WI38 (cell line): ENCODE measurements at regions not wholly inside any gene's neighbourhood (a gene's known extent, or its start where the extent isn't known, plus 50 kb on each side); places are given as distances from the start of the nearest gene placed in this dataset.

ENCODE experiments used
- H3K4me3 ChIP-seq: 2 replicates; pipeline ENCODE4 v1.5.1; 2011; ENCODE audit warnings: low read depth, mild to moderate bottlenecking, control low read depth, low read length
- CTCF ChIP-seq: IDR thresholded peaks from 2 replicates; pipeline ENCODE4 v1.5.1; 2012; ENCODE audit warnings: low read depth, mild to moderate bottlenecking, control low read depth, low read length

- TF ChIP-seq CTCF, result no peak
Measured at GRCh38 chr4:108535757-108536156, 84.6 kb upstream of the RPL34 start.

GRCh38 chr4:108533876-108534275 is 86.5 kb upstream of the RPL34 start:
- H3K4me3 ChIP-seq, result no peak overlapping the region
- no peak for TF ChIP-seq CTCF

More at GRCh38 chr4:108535757-108536156, 84.6 kb upstream of the RPL34 start:
- H3K4me3 ChIP-seq, result no peak overlapping the region

GRCh38 chr4:108533245-108533844 is 87.0 kb upstream of the RPL34 start:
- TF ChIP-seq CTCF, result no peak
- no peak overlapping the region for H3K4me3 ChIP-seq

- no peak overlapping the region for H3K4me3 ChIP-seq
- no peak for TF ChIP-seq CTCF
Measured at GRCh38 chr4:108532738-108533137, 87.6 kb upstream of the RPL34 start.

GRCh38 chr4:108532187-108532586 is 88.2 kb upstream of the RPL34 start:
- no peak for TF ChIP-seq CTCF
- H3K4me3 ChIP-seq, result no peak overlapping the region

GRCh38 chr4:108531461-108531860 is 88.9 kb upstream of the RPL34 start:
- no peak overlapping the region for H3K4me3 ChIP-seq
- TF ChIP-seq CTCF, result no peak

GRCh38 chr4:108529984-108530905 is 90.1 kb upstream of the RPL34 start:
- no peak overlapping the region for H3K4me3 ChIP-seq
- TF ChIP-seq CTCF, result no peak
